ENCODE measurements at regions not wholly inside any gene's neighbourhood (a gene's known extent, or its start where the extent isn't known, plus 50 kb on each side); places are given as distances from the start of the nearest gene placed in this dataset.
"Not testable (repeated sequence)": the region's sequence is repeated elsewhere in the genome, so short reads cannot be mapped to it uniquely, and the experiment has no call there.

GRCh38 chr3:18987862-18988447, 160.4 kb upstream of the KCNH8 start:
- DNase-seq, result no peak

- no peak for DNase-seq
Observed at GRCh38 chr3:18987070-18987469, 161.2 kb upstream of the KCNH8 start.

- DNase-seq, result no peak
Observed at GRCh38 chr3:18982920-18983319, 165.4 kb upstream of the KCNH8 start.

GRCh38 chr3:18976102-18976501, 172.2 kb upstream of the KCNH8 start:
- DNase-seq, result not testable (repeated sequence)

DNA sequence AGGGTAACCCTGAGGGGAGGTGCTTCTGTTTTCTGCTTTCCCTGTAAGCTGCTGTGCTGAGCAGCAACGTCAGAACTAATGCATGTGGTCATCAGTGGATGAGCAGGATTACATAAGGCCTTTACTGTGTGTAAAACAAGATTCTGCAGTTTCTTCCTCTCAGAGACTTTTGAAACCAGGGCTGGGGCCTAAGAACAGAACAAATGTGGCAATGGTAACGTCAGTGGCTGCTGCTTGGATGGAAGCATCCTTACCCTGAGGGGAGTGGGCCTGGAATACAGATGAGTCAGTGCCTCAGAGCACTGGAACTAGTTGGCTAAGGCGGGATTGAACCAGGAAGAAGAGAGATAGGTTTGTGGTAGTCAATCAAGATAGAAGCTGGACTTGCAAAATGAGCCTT, 180.2 kb upstream of the KCNH8 start:
- no peak for DNase-seq

- no peak for DNase-seq
Observed at GRCh38 chr3:18965781-18966180, 182.5 kb upstream of the KCNH8 start.

DNA sequence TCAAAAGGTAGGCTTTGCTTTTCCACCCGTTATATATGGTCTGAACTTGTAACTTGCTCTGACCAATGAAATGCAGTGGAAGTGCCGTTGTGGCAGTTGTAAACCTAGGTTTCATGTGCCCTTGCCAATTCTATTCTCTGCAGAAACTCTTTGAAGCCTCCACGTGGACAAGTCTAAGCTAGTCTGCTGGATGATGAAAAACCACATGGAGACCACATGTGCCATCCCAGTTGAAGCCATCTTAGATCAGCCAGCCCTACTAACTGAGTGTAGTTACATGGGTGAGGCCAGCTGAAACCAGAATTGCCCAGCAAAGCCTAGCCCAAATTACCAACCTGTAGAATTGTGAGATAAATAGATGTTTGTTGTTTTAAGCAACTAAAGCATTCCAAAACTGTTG, 183.7 kb upstream of the KCNH8 start:
- no peak for DNase-seq

DNA sequence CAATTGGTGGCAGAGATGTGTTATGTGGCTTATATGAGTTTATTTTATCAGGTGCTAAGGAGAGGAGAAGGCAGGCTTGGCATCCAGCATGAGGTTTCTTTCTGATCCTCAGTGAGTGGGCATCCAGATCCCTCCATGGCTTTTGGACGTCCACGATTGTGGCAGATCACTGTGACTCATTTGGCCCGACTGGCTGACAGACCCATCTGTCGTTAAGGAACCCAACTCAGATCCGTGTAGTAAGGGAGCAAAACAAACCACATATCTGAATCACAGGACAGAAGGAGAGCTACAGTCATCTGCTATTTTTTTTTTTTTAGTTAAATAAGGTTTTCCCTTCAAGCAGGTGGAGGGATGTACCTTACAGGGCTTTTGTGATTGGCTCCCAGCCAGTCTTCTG, 197.0 kb upstream of the KCNH8 start:
- DNase-seq, result no peak

GRCh38 chr3:18946524-18946923, 201.8 kb upstream of the KCNH8 start:
- DNase-seq, result no peak

DNA sequence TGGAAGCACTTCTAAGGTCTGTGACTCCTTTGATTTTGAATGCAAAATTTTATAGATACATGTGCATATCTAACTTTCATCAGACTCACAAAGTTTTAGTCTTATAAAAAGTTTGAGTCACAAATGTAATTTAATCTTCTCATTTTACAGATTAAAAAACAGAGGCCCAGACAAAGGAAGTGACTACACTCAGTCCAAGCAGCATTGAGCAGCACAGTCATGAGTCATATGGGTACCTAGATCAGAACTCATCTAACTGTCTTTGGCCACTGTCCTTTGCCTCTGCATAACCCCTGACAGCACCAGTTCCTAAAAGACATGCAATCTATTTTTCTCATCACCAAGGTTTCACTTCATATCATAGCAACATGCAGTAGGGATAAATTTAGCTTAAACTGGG, 210.7 kb upstream of the KCNH8 start:
- DNase-seq, result no peak

- DNase-seq, result no peak
Observed at GRCh38 chr3:18919158-18919557, 229.2 kb upstream of the KCNH8 start.

GRCh38 chr3:18917923-18918322, 230.4 kb upstream of the KCNH8 start:
- DNase-seq, result no peak

DNA sequence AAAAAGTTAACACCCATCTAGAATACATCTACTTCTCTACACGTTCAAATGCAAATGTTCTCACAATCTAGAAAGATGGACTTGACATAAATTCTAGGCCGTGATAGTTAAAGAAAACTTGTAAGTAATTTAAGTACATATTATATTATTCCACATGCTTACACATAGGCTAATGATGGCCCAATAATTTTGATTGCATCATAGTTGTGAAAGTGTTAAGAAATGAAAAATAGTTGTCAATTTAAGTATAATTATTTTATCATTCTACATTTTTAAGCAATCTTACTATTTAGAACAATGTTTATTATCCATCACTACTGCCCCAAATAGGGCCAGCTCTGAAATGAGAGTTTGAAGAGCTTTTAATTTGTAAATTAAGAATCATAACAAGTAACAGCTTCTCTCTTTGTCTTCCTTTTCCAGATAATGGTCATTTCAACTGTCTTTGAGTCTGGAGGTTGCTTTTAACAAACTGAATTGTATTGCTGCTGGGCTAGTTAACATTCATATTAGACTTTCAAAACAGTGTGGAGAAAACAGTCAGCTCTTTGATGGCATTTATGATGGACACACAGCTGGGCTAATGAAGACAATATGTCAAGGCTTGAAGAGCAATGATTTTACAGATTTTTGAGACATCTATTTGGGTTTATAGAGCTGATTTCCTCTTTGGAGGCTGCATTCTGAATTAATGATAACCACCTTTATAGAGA, 246.1 kb upstream of the KCNH8 start:
- DNase-seq, result no peak

GRCh38 chr3:18901571-18901970, 246.7 kb upstream of the KCNH8 start:
- DNase-seq, result no peak

DNA sequence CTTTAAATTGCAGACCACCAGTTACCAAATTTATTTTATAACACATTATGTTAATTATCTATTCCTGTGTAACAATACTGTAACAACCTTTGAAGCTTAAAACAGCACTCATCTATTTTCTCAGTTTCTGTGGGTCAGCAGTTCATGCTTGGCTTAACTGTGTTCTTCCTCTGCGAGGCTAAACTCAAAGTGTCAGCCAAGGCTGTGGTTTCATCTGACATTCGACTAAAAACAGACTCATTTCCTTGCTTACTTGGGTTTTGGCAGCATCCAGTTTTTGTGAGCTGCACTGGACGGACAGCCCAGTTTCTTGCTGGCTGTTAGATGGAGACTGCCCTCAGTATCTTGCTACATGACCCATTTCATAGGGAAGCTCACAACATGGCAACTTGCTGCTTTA, 247.3 kb upstream of the KCNH8 start:
- DNase-seq, result no peak

GRCh38 chr3:18898911-18899310, 249.4 kb upstream of the KCNH8 start:
- no peak for DNase-seq

DNA sequence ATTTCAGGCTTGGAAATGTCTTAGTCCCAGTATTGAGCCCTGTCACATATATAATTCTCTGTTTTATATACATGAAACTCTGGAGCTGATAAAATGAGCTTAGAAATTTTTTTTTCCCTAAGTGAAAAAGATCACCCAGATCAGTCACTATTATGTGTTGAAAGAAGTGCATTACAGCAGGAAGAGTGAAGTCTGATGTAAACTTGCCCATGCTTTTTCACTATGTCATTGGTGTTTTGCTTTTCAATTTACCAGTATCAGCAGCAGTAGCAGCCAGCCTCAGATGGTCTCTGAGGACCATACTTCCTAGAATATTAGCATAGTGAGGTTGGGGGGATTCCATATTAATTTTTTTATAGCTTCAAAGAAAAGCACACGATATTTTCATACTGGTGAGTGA, 255.6 kb upstream of the KCNH8 start:
- no peak for DNase-seq

GRCh38 chr3:18892047-18892446, 256.3 kb upstream of the KCNH8 start:
- no peak for DNase-seq

DNA sequence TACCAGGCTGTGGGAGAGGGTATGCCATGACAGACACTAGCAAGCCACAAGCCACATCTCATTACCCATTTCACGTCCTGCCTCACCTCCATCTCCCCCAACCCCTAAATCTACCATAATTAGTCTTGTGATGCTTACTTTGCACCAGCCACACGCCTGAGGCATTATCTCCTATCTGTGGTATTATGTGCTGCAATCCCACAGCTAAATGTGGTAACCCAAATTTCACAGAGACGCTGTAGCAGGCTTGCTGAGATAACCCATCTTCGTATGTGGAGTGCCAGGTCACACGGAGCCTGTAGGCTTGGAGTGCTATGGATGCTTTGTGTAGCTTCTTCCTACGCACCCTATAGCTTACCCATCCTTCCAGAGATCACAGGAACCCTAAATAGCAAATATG, 256.7 kb upstream of the KCNH8 start:
- no peak for DNase-seq

DNA sequence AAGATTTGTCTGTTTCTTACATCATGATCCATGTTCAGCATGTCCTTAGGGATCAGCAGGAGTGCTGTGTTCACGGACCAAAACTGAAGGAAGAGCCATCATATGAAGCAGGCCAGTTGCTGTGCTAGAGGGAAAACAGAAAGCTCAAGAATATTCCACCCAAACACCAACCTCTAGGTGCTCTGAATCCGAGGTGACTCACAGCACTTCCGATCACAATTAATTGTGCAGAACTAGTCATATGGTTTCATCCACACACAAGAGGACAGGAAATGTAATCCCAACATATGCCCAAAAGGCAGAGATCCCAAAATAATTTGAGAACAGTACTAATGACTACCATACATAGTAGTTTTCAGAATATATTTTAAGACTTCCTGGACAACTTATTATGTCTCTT, 257.9 kb upstream of the KCNH8 start:
- DNase-seq, result no peak

DNA sequence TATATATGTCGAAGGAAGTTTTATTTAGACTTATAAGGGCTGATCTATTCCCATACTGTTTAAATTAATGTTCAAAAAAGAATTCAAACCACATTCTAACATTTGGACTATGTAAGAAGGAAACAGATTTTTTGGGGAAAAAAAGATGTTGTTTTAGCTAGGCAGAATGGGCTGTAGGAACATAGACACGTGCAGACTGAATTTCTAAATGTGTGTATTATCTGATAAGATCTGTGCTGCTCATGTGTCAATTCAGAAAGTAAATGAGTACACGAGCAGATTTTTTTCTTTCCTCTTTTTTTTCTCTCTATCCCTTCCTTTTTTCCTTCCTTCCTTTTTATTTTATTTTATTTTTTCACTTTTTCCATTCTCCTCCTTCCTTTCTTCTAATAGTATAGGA, 259.5 kb upstream of the KCNH8 start:
- no peak for DNase-seq

GRCh38 chr3:18888370-18888769, 259.9 kb upstream of the KCNH8 start:
- DNase-seq, result no peak

GRCh38 chr3:18886331-18886730, 262.0 kb upstream of the KCNH8 start:
- DNase-seq, result no peak

DNA sequence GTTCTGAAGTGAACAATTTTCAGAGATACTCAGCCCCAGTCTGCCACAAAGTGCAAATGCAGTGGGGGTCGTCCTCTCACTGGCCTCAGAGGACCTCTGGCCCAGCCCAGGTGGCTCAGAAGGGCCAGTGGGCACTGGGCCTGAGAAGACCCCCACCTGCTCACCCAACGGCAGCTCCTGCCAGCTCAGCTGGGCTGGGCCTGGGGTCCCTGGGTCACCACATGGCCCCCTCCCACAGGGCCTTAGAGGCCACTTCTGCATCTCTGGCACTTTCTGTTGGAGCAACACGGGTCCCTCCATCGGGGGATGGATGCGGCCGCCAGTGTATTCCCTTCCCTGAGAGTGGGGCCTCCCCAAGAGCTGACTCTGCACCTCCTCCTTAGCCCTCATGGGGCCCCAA, 262.7 kb upstream of the KCNH8 start:
- no peak for DNase-seq

DNA sequence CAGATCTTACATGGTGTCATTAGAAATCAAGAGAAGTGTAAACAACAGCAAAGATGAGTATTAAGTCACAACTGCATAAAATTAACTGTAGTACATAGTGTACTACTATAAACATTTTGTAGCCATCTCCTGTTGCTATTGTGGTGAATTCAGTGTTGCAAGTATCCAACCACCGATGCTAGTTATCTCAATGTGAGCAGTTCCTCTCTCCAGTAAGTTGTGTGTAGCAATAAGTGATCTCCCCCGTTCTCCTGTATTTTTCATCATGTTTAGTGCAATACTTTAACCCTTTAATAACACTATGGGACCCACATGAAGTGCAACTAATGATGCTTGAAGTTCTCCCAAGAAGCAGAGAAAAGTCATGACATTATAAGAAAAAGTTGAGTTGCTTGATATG, 264.7 kb upstream of the KCNH8 start:
- DNase-seq, result no peak
